Liver (tissue), 8 donors: ENCODE measurements at regions not wholly inside any gene's neighbourhood (a gene's known extent, or its start where the extent isn't known, plus 50 kb on each side); places are given as distances from the start of the nearest gene placed in this dataset.

ENCODE experiments used
- DNase-seq: peaks from one replicate; pipeline ENCODE4 v3.0.0-alpha.2; 2017; ENCODE audit warnings: low spot score
- H3K27ac ChIP-seq, 2 donors: one replicate each; pipeline ENCODE4 v1.7.0; 2013; ENCODE audit warnings: inconsistent platforms in 2 of 2, low read length in 2 of 2, control low read depth in 1 of 2, low read depth in 1 of 2, mild to moderate bottlenecking in 1 of 2
- H3K27me3 ChIP-seq, 4 donors: one replicate each; pipeline versions ENCODE4 v1.6.1 to v1.7.0; 2013; ENCODE audit warnings: low read length in 3 of 4, inconsistent platforms in 1 of 4, mild to moderate bottlenecking in 1 of 4, moderate library complexity in 1 of 4; ENCODE audit not compliant: control insufficient read depth in 4 of 4, insufficient read depth in 4 of 4
- H3K36me3 ChIP-seq, 4 donors: one replicate each; pipeline versions ENCODE4 v1.6.1 to v1.7.0; 2013; ENCODE audit warnings: low read length in 3 of 4, mild to moderate bottlenecking in 3 of 4, low read depth in 1 of 4, moderate library complexity in 1 of 4; ENCODE audit not compliant: control insufficient read depth in 4 of 4, insufficient read depth in 3 of 4
- H3K4me1 ChIP-seq, 4 donors: one replicate each; pipeline versions ENCODE4 v1.6.1 to v1.7.0; 2013; ENCODE audit warnings: low read length in 3 of 4, mild to moderate bottlenecking in 3 of 4, moderate library complexity in 1 of 4; ENCODE audit not compliant: control insufficient read depth in 4 of 4, insufficient read depth in 4 of 4
- H3K4me3 ChIP-seq, 3 donors: one replicate each; pipeline versions ENCODE4 v1.6.1 to v1.7.0; 2013; ENCODE audit warnings: low read length in 3 of 3, control low read depth in 1 of 3, low read depth in 1 of 3, mild to moderate bottlenecking in 1 of 3
- H3K9ac ChIP-seq, 2 donors: one replicate each; pipeline ENCODE4 v1.7.0; 2013; ENCODE audit warnings: low read length in 2 of 2, mild to moderate bottlenecking in 2 of 2, moderate library complexity in 2 of 2, control low read depth in 1 of 2, low read depth in 1 of 2
- H3K9me3 ChIP-seq, 4 donors: one replicate each; pipeline versions ENCODE4 v1.6.1 to v1.7.0; 2013; ENCODE audit warnings: low read length in 3 of 4; ENCODE audit not compliant: control insufficient read depth in 4 of 4
- EGR1 ChIP-seq, 2 donors: IDR thresholded peaks; 2 replicates each; pipeline ENCODE4 v1.6.1; 2016 to 2018; ENCODE audit warnings: antibody characterized with exemption in 2 of 2, low read depth in 2 of 2
- FOXA1 ChIP-seq: IDR thresholded peaks from 2 replicates; pipeline ENCODE4 v1.6.1; 2016; ENCODE audit warnings: antibody characterized with exemption
- FOXA2 ChIP-seq: IDR thresholded peaks from 2 replicates; pipeline ENCODE4 v1.6.1; 2016; ENCODE audit warnings: antibody characterized with exemption
- GABPA ChIP-seq, 2 donors: IDR thresholded peaks in 1 of 2; conservative IDR thresholded peaks in 1 of 2; 2 replicates each; pipeline ENCODE4 v1.6.1; 2016; ENCODE audit warnings: antibody characterized with exemption in 2 of 2, mild to moderate bottlenecking in 1 of 2, moderate library complexity in 1 of 2
- HNF4A ChIP-seq, 2 donors: conservative IDR thresholded peaks; 2 replicates each; pipeline ENCODE4 v1.6.1; 2016; ENCODE audit warnings: antibody characterized with exemption in 2 of 2, mild to moderate bottlenecking in 2 of 2
- HNF4G ChIP-seq: IDR thresholded peaks from 2 replicates; pipeline ENCODE4 v1.6.1; 2016; ENCODE audit warnings: antibody characterized with exemption
- JUND ChIP-seq, 2 donors: IDR thresholded peaks; 2 replicates each; pipeline ENCODE4 v1.6.1; 2016; ENCODE audit warnings: antibody characterized with exemption in 2 of 2
- NR2F2 ChIP-seq: IDR thresholded peaks from 2 replicates; pipeline ENCODE4 v1.6.1; 2016; ENCODE audit warnings: antibody characterized with exemption
- RAD21 ChIP-seq, 2 donors: IDR thresholded peaks; 2 replicates each; pipeline ENCODE4 v1.6.1; 2016; ENCODE audit warnings: antibody characterized with exemption in 2 of 2, mild to moderate bottlenecking in 2 of 2
- RXRA ChIP-seq, 2 donors: IDR thresholded peaks; 2 replicates each; pipeline ENCODE4 v1.6.1; 2017 to 2018; ENCODE audit warnings: antibody characterized with exemption in 2 of 2, mild to moderate bottlenecking in 1 of 2
- SP1 ChIP-seq: IDR thresholded peaks from 2 replicates; pipeline ENCODE4 v1.6.1; 2018; ENCODE audit warnings: antibody characterized with exemption, mild to moderate bottlenecking
- TAF1 ChIP-seq: conservative IDR thresholded peaks from 2 replicates; pipeline ENCODE4 v1.6.1; 2016; ENCODE audit warnings: antibody characterized with exemption, mild to moderate bottlenecking
- YY1 ChIP-seq: IDR thresholded peaks from 2 replicates; pipeline ENCODE4 v1.6.1; 2016; ENCODE audit warnings: antibody characterized with exemption, mild to moderate bottlenecking
- WGBS: extraction: QIAGEN DNeasy Blood & Tissue Kit; methylation state at CpG from one replicate; pipeline ENCODE4 v1.1.7; 2013; 5-methylcytosine and 5-hydroxymethylcytosine counted together
- TF ChIP-seq, protein P1 (sequence below): IDR thresholded peaks from 2 replicates; pipeline ENCODE4 v1.6.1; 2016; ENCODE audit warnings: antibody characterized with exemption, mild to moderate bottlenecking
- TF ChIP-seq, protein P2 (sequence below): IDR thresholded peaks from 2 replicates; pipeline ENCODE4 v1.6.1; 2016; ENCODE audit warnings: antibody characterized with exemption
- TF ChIP-seq, protein P3 (sequence below): IDR thresholded peaks from 2 replicates; pipeline ENCODE4 v1.6.1; 2016; ENCODE audit warnings: antibody characterized with exemption
- TF ChIP-seq, protein P4 (sequence below): IDR thresholded peaks from 2 replicates; pipeline ENCODE4 v1.6.1; 2016; ENCODE audit warnings: antibody characterized with exemption
- TF ChIP-seq, protein P5 (sequence below): fragments of 150-350 bp; IDR thresholded peaks from 2 replicates; pipeline ENCODE4 v1.5.1; 2017; ENCODE audit warnings: improper control_type of control experiment, low read depth, low read length; ENCODE audit not compliant: missing input control
- donor health status: healthy.
- donor health status: healthy.
- donor health status: healthy.
- donor health status: healthy.
- donor health status: healthy.

DNA sequence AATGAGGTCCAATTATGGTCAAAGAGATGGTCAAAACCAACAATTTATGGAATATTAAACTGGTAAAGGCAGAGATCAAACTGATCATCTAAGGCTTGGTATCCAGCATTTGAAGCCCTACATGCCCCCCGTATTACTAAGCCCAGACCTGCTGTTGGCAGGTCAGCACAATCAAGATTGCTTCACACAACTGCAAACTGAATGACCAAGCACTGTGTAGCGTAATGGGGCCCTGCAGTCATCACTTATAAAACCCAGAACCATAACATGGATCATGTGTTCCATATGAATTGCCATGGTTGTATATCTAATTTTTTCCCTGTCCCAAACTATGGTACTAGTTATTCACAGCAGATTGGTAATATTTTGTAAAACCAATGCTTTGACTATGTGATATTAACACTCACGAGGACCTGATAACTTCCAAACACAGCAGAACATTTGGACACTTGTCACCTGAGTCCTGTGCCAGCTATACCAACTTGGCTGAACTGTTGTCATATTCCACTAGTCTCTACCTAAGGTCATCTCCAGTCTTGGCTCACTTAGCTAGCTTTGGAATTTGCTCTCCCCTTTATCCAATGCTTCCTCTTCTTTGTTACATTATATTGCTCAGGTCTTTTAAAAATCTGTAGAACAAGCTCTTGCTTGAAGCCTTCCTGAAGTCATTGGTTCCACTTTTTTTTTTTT, 81.7 kb upstream of the HMHB1 start:
- Histone ChIP-seq H3K4me1 (peaks cover 0 to 12% (median 7%) of the 10 kb centered on the region in 4 donors), H3K9ac (no peak overlapping the region), H3K9me3 (no peaks in the 10 kb centered on the region), H3K27me3 (no peaks in the 10 kb centered on the region), H3K36me3 (no peaks in the 10 kb centered on the region), H3K27ac (no peak overlapping the region), H3K4me3 (no peak overlapping the region)
- TF ChIP-seq FOXA2, result no peak
- no peak for TF ChIP-seq EGR1 (IDR thresholded peaks at IDR 0.05; ENCODE audit: low read depth in 2 of 2)
- TF ChIP-seq, protein P1, sequence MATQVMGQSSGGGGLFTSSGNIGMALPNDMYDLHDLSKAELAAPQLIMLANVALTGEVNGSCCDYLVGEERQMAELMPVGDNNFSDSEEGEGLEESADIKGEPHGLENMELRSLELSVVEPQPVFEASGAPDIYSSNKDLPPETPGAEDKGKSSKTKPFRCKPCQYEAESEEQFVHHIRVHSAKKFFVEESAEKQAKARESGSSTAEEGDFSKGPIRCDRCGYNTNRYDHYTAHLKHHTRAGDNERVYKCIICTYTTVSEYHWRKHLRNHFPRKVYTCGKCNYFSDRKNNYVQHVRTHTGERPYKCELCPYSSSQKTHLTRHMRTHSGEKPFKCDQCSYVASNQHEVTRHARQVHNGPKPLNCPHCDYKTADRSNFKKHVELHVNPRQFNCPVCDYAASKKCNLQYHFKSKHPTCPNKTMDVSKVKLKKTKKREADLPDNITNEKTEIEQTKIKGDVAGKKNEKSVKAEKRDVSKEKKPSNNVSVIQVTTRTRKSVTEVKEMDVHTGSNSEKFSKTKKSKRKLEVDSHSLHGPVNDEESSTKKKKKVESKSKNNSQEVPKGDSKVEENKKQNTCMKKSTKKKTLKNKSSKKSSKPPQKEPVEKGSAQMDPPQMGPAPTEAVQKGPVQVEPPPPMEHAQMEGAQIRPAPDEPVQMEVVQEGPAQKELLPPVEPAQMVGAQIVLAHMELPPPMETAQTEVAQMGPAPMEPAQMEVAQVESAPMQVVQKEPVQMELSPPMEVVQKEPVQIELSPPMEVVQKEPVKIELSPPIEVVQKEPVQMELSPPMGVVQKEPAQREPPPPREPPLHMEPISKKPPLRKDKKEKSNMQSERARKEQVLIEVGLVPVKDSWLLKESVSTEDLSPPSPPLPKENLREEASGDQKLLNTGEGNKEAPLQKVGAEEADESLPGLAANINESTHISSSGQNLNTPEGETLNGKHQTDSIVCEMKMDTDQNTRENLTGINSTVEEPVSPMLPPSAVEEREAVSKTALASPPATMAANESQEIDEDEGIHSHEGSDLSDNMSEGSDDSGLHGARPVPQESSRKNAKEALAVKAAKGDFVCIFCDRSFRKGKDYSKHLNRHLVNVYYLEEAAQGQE, result no peak
- TF ChIP-seq SP1, result no peak
- TF ChIP-seq, protein P2, sequence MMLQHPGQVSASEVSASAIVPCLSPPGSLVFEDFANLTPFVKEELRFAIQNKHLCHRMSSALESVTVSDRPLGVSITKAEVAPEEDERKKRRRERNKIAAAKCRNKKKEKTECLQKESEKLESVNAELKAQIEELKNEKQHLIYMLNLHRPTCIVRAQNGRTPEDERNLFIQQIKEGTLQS, result no peak
- TF ChIP-seq, protein P3, sequence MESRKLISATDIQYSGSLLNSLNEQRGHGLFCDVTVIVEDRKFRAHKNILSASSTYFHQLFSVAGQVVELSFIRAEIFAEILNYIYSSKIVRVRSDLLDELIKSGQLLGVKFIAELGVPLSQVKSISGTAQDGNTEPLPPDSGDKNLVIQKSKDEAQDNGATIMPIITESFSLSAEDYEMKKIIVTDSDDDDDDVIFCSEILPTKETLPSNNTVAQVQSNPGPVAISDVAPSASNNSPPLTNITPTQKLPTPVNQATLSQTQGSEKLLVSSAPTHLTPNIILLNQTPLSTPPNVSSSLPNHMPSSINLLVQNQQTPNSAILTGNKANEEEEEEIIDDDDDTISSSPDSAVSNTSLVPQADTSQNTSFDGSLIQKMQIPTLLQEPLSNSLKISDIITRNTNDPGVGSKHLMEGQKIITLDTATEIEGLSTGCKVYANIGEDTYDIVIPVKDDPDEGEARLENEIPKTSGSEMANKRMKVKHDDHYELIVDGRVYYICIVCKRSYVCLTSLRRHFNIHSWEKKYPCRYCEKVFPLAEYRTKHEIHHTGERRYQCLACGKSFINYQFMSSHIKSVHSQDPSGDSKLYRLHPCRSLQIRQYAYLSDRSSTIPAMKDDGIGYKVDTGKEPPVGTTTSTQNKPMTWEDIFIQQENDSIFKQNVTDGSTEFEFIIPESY, result no peak
- TF ChIP-seq, protein P4, sequence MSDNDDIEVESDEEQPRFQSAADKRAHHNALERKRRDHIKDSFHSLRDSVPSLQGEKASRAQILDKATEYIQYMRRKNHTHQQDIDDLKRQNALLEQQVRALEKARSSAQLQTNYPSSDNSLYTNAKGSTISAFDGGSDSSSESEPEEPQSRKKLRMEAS, result no peak
- TF ChIP-seq GABPA (IDR thresholded peaks at IDR 0.05 in 1 of 2, conservative IDR thresholded peaks at IDR 0.05 in 1 of 2), result no peak
- no peak for TF ChIP-seq JUND (IDR thresholded peaks at IDR 0.05)
- TF ChIP-seq RAD21 (IDR thresholded peaks at IDR 0.05), result no peak
- TF ChIP-seq HNF4A (conservative IDR thresholded peaks at IDR 0.05), result peak in 1 of 2 donors; percentile 36
- TF ChIP-seq NR2F2, result no peak
- peak; percentile 14 for TF ChIP-seq FOXA1
- TF ChIP-seq, protein P5, sequence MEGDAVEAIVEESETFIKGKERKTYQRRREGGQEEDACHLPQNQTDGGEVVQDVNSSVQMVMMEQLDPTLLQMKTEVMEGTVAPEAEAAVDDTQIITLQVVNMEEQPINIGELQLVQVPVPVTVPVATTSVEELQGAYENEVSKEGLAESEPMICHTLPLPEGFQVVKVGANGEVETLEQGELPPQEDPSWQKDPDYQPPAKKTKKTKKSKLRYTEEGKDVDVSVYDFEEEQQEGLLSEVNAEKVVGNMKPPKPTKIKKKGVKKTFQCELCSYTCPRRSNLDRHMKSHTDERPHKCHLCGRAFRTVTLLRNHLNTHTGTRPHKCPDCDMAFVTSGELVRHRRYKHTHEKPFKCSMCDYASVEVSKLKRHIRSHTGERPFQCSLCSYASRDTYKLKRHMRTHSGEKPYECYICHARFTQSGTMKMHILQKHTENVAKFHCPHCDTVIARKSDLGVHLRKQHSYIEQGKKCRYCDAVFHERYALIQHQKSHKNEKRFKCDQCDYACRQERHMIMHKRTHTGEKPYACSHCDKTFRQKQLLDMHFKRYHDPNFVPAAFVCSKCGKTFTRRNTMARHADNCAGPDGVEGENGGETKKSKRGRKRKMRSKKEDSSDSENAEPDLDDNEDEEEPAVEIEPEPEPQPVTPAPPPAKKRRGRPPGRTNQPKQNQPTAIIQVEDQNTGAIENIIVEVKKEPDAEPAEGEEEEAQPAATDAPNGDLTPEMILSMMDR, result no peak
- no peak for TF ChIP-seq HNF4G
- no peak for TF ChIP-seq TAF1
- TF ChIP-seq YY1, result no peak
- peak in 1 of 2 donors; percentile 22 for TF ChIP-seq RXRA (IDR thresholded peaks at IDR 0.05)
- 39% methylated on average over 3 of the region's 3 CpGs for WGBS
- DNase-seq, result no peak
